ENCODE measurements at regions not wholly inside any gene's neighbourhood (a gene's known extent, or its start where the extent isn't known, plus 50 kb on each side); places are given as distances from the start of the nearest gene placed in this dataset.

DNA sequence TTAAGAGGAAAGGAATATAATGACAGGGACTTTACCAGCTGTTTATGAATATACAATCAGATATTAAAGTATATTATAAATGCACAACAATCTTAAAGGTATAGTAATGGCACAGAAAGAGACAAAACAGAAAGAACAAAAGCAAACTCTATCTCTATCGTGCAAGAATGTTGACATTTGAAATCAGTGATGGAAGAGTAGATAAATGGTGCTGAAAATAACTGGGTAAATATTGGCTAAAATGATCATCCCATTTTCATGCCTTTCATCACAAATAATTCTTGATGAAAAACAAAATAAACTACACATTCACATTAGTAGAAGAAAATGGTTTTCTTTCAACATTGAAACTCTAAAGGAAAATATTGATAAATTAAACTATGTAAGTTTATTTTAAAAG, 495.9 kb downstream of the IRS1 start:
- no peaks in the 10 kb centered on the region for H3K4me1 ChIP-seq (ENCODE audit: insufficient read depth, low read length)
- no peak overlapping the region for H3K27ac ChIP-seq (ENCODE audit: low read length)
- no peaks in the 10 kb centered on the region for H3K36me3 ChIP-seq (ENCODE audit: insufficient read depth, low read length)
- no peaks in the 10 kb centered on the region for H3K9me3 ChIP-seq (ENCODE audit: insufficient read depth, low read length, severe bottlenecking)
- ATAC-seq (ENCODE audit: insufficient read depth, low read depth) (no peak), DNase-seq (no peak)
- H2AFZ ChIP-seq (ENCODE audit: low read depth, low read length), result no peak overlapping the region
- no peaks in the 10 kb centered on the region for H3K79me2 ChIP-seq (ENCODE audit: insufficient read depth, low read length)
- no peaks in the 10 kb centered on the region for H4K20me1 ChIP-seq (ENCODE audit: insufficient read depth, low read length)
- H3K9ac ChIP-seq (ENCODE audit: low read depth, low read length), result no peak overlapping the region
- H3K4me3 ChIP-seq (ENCODE audit: low read depth in 1 of 2, low read length in 2 of 2), result no peak overlapping the region
- H3K27me3 ChIP-seq (ENCODE audit: insufficient read depth, low read length, poor library complexity), result no peaks in the 10 kb centered on the region
- TF ChIP-seq, protein P1, sequence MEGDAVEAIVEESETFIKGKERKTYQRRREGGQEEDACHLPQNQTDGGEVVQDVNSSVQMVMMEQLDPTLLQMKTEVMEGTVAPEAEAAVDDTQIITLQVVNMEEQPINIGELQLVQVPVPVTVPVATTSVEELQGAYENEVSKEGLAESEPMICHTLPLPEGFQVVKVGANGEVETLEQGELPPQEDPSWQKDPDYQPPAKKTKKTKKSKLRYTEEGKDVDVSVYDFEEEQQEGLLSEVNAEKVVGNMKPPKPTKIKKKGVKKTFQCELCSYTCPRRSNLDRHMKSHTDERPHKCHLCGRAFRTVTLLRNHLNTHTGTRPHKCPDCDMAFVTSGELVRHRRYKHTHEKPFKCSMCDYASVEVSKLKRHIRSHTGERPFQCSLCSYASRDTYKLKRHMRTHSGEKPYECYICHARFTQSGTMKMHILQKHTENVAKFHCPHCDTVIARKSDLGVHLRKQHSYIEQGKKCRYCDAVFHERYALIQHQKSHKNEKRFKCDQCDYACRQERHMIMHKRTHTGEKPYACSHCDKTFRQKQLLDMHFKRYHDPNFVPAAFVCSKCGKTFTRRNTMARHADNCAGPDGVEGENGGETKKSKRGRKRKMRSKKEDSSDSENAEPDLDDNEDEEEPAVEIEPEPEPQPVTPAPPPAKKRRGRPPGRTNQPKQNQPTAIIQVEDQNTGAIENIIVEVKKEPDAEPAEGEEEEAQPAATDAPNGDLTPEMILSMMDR (IDR thresholded peaks at IDR 0.05; ENCODE audit: borderline replicate concordance, extremely low read depth, low read length, poor library complexity, severe bottlenecking), result no peak
- TF ChIP-seq EZH2 (IDR thresholded peaks at IDR 0.05; ENCODE audit: borderline replicate concordance, low read depth, low read length, severe bottlenecking), result no peak
- H3K4me2 ChIP-seq (ENCODE audit: insufficient read depth, low read length), result no peak overlapping the region

DNA sequence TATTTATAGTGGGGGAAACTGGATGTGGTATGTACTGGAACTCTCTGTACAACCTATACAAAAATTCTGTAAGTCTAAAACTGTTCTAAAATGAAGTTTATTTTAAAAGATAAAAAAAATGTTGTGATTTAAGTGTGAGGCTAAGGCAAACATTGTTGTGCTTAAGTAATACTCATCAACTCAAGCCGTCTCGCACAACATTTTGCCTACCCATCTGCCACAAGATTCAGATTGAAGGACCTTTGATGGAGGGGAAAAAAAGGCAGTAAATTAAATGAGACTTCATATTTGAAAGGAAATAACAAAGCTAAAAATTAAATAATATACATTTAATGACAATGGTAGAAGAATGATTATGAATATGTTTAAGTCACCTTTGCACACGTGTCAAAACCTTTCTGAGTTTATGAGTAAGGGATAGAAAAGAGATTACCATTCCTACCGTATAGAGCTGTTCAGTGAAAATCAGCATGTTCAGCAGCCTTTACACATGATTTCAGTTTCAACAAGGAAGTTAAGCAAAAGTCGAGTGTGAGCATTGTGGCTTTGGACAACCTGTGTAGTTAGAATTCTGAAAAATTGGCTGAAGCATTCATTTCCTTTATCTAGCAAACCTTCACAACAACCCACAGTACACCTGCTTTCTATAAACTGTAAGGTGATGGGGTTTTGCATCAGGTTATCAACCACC, 499.3 kb downstream of the IRS1 start:
- no peaks in the 10 kb centered on the region for H3K27me3 ChIP-seq (ENCODE audit: insufficient read depth, low read length, poor library complexity)
- no peaks in the 10 kb centered on the region for H3K9me3 ChIP-seq (ENCODE audit: insufficient read depth, low read length, severe bottlenecking)
- no peaks in the 10 kb centered on the region for H3K79me2 ChIP-seq (ENCODE audit: insufficient read depth, low read length)
- no peak for DNase-seq
- H3K27ac ChIP-seq (ENCODE audit: low read length), result no peak overlapping the region
- no peaks in the 10 kb centered on the region for H3K4me1 ChIP-seq (ENCODE audit: insufficient read depth, low read length)
- no peak overlapping the region for H3K4me3 ChIP-seq (ENCODE audit: low read depth in 1 of 2, low read length in 2 of 2)
- H4K20me1 ChIP-seq (ENCODE audit: insufficient read depth, low read length), result no peaks in the 10 kb centered on the region
- no peak overlapping the region for H3K9ac ChIP-seq (ENCODE audit: low read depth, low read length)
- H2AFZ ChIP-seq (ENCODE audit: low read depth, low read length), result no peak overlapping the region
- TF ChIP-seq, protein P1 (IDR thresholded peaks at IDR 0.05; ENCODE audit: borderline replicate concordance, extremely low read depth, low read length, poor library complexity, severe bottlenecking), result no peak
- TF ChIP-seq EZH2 (IDR thresholded peaks at IDR 0.05; ENCODE audit: borderline replicate concordance, low read depth, low read length, severe bottlenecking), result no peak
- no peak overlapping the region for H3K4me2 ChIP-seq (ENCODE audit: insufficient read depth, low read length)
- no peak for ATAC-seq (ENCODE audit: insufficient read depth, low read depth)
- no peaks in the 10 kb centered on the region for H3K36me3 ChIP-seq (ENCODE audit: insufficient read depth, low read length)

DNA sequence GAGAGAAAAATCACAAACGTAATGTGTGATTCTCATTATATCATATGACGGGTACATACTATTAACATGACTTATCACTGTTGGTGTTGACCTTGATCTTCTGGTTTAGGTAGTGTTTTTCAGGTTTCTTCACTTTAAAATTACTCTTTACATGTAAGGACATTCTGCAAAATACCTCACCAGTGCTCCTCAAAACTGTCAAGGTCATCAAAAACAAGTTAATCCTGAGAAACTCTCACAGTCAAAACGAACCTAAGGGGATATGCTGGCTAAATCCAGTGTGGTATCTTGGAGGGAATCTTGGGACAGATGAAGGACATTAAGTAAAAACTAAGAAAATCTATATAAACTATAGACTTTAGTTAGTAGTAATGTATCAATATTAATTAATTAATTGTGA, 499.8 kb downstream of the IRS1 start:
- no peaks in the 10 kb centered on the region for H3K9me3 ChIP-seq (ENCODE audit: insufficient read depth, low read length, severe bottlenecking)
- no peaks in the 10 kb centered on the region for H3K79me2 ChIP-seq (ENCODE audit: insufficient read depth, low read length)
- H3K4me2 ChIP-seq (ENCODE audit: insufficient read depth, low read length), result no peak overlapping the region

DNA sequence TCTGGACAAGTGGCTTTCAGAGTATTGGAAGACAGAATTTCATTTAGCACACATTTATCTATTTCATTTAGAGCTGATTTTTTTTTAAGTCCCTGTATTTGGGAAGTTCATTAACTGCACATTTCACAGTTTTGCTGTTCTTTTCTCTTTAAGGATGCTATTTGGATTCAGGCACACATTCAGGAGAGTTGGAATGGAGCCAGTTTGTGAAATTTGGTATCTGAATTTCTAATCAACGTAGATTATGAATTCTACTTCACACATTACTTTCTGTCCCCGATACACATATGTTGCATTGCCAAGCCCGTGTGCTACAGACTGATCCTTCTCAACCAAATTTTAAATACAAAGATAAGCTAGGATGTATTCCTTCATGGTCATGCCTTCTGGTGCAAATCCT, 503.9 kb downstream of the IRS1 start:
- H3K9me3 ChIP-seq (ENCODE audit: insufficient read depth, low read length, severe bottlenecking), result peaks cover 6% of the 10 kb centered on the region
- ATAC-seq (ENCODE audit: insufficient read depth, low read depth), result no peak

More for the DNA sequence above, 499.8 kb downstream of the IRS1 start:
- no peak overlapping the region for H3K9ac ChIP-seq (ENCODE audit: low read depth, low read length)
- no peaks in the 10 kb centered on the region for H3K36me3 ChIP-seq (ENCODE audit: insufficient read depth, low read length)
- H4K20me1 ChIP-seq (ENCODE audit: insufficient read depth, low read length), result no peaks in the 10 kb centered on the region
- H3K27me3 ChIP-seq (ENCODE audit: insufficient read depth, low read length, poor library complexity), result no peaks in the 10 kb centered on the region
- H3K27ac ChIP-seq (ENCODE audit: low read length), result no peak overlapping the region
- ATAC-seq (ENCODE audit: insufficient read depth, low read depth), result no peak
- no peak for DNase-seq
- no peaks in the 10 kb centered on the region for H3K4me1 ChIP-seq (ENCODE audit: insufficient read depth, low read length)
- H2AFZ ChIP-seq (ENCODE audit: low read depth, low read length), result no peak overlapping the region
- H3K4me3 ChIP-seq (ENCODE audit: low read depth in 1 of 2, low read length in 2 of 2), result no peak overlapping the region
- no peak for TF ChIP-seq EZH2 (IDR thresholded peaks at IDR 0.05; ENCODE audit: borderline replicate concordance, low read depth, low read length, severe bottlenecking)

More for the DNA sequence above, 503.9 kb downstream of the IRS1 start:
- no peaks in the 10 kb centered on the region for H3K36me3 ChIP-seq (ENCODE audit: insufficient read depth, low read length)
- no peak overlapping the region for H3K4me2 ChIP-seq (ENCODE audit: insufficient read depth, low read length)
- H2AFZ ChIP-seq (ENCODE audit: low read depth, low read length), result no peak overlapping the region
- H3K27me3 ChIP-seq (ENCODE audit: insufficient read depth, low read length, poor library complexity), result no peaks in the 10 kb centered on the region
- H3K9ac ChIP-seq (ENCODE audit: low read depth, low read length), result no peak overlapping the region
- TF ChIP-seq EZH2 (IDR thresholded peaks at IDR 0.05; ENCODE audit: borderline replicate concordance, low read depth, low read length, severe bottlenecking), result no peak
- TF ChIP-seq, protein P1 (IDR thresholded peaks at IDR 0.05; ENCODE audit: borderline replicate concordance, extremely low read depth, low read length, poor library complexity, severe bottlenecking), result no peak
- no peaks in the 10 kb centered on the region for H3K4me1 ChIP-seq (ENCODE audit: insufficient read depth, low read length)
- no peak overlapping the region for H3K4me3 ChIP-seq (ENCODE audit: low read depth in 1 of 2, low read length in 2 of 2)
- H3K79me2 ChIP-seq (ENCODE audit: insufficient read depth, low read length), result no peaks in the 10 kb centered on the region
- no peak for DNase-seq
- no peak overlapping the region for H3K27ac ChIP-seq (ENCODE audit: low read length)
- no peaks in the 10 kb centered on the region for H4K20me1 ChIP-seq (ENCODE audit: insufficient read depth, low read length)
